ENCODE measurements at regions not wholly inside any gene's neighbourhood (a gene's known extent, or its start where the extent isn't known, plus 50 kb on each side); places are given as distances from the start of the nearest gene placed in this dataset.

- no peak for DNase-seq (ENCODE audit: low read depth in 4 of 4, low spot score in 1 of 4)
Observed at GRCh38 chr9:129250786-129251185, 72.7 kb upstream of the IER5L start.

- DNase-seq (ENCODE audit: low read depth in 4 of 4, low spot score in 1 of 4) = no peak
Observed at GRCh38 chr9:129247285-129248153, 69.5 kb upstream of the IER5L start.

GRCh38 chr9:129245276-129245675 is 67.2 kb upstream of the IER5L start:
- no peak for DNase-seq (ENCODE audit: low read depth in 4 of 4, low spot score in 1 of 4)

GRCh38 chr9:129242971-129243561 is 65.0 kb upstream of the IER5L start:
- DNase-seq (ENCODE audit: low read depth in 4 of 4, low spot score in 1 of 4) = no peak

- no peak for DNase-seq (ENCODE audit: low read depth in 4 of 4, low spot score in 1 of 4)
Observed at GRCh38 chr9:129242191-129242941, 64.3 kb upstream of the IER5L start.

GRCh38 chr9:129241725-129242124 is 63.7 kb upstream of the IER5L start:
- DNase-seq (ENCODE audit: low read depth in 4 of 4, low spot score in 1 of 4) = no peak

- no peak for DNase-seq (ENCODE audit: low read depth in 4 of 4, low spot score in 1 of 4)
Observed at GRCh38 chr9:129240581-129241211, 62.6 kb upstream of the IER5L start.

- no peak for DNase-seq (ENCODE audit: low read depth in 4 of 4, low spot score in 1 of 4)
Observed at GRCh38 chr9:129239946-129240490, 62.0 kb upstream of the IER5L start.

- DNase-seq (ENCODE audit: low read depth in 4 of 4, low spot score in 1 of 4) = no peak
Observed at GRCh38 chr9:129237803-129238202, 59.7 kb upstream of the IER5L start.

- DNase-seq (ENCODE audit: low read depth in 4 of 4, low spot score in 1 of 4) = peak; percentile 23 to 62 (median 48)
Observed at GRCh38 chr9:129237164-129237611, 59.1 kb upstream of the IER5L start.

GRCh38 chr9:129236441-129237145 is 58.5 kb upstream of the IER5L start:
- DNase-seq (ENCODE audit: low read depth in 4 of 4, low spot score in 1 of 4) = no peak

GRCh38 chr9:129235931-129236331 is 57.9 kb upstream of the IER5L start:
- peak in 2 of 4 experiments; percentile 25 to 32 for DNase-seq (ENCODE audit: low read depth in 4 of 4, low spot score in 1 of 4)

GRCh38 chr9:129235041-129235930 is 57.2 kb upstream of the IER5L start:
- no peak for DNase-seq (ENCODE audit: low read depth in 4 of 4, low spot score in 1 of 4)

GRCh38 chr9:129234491-129234890 is 56.4 kb upstream of the IER5L start:
- no peak for DNase-seq (ENCODE audit: low read depth in 4 of 4, low spot score in 1 of 4)

GRCh38 chr9:129232839-129233591 is 55.0 kb upstream of the IER5L start:
- DNase-seq (ENCODE audit: low read depth in 4 of 4, low spot score in 1 of 4) = no peak

GRCh38 chr9:129231759-129232158 is 53.7 kb upstream of the IER5L start:
- no peak for DNase-seq (ENCODE audit: low read depth in 4 of 4, low spot score in 1 of 4)

GRCh38 chr9:129231022-129231739 is 53.1 kb upstream of the IER5L start:
- no peak for DNase-seq (ENCODE audit: low read depth in 4 of 4, low spot score in 1 of 4)

- no peak for DNase-seq (ENCODE audit: low read depth in 4 of 4, low spot score in 1 of 4)
Observed at GRCh38 chr9:129230302-129230701, 52.2 kb upstream of the IER5L start.

All from stimulated activated CD4-positive, alpha-beta T cell treated with anti-CD3 and anti-CD28 coated beads, Interleukin-1b, Interleukin-23, amount 100 ng/mL, for 24 hours (primary cell).